ENCODE measurements at regions not wholly inside any gene's neighbourhood (a gene's known extent, or its start where the extent isn't known, plus 50 kb on each side); places are given as distances from the start of the nearest gene placed in this dataset.

- Histone ChIP-seq H3K9me1 (ENCODE audit: control insufficient read depth, extremely low read depth, insufficient read depth, low read length) (no peaks in the 10 kb centered on the region), H3K4me2 (ENCODE audit: control insufficient read depth, extremely low read depth, insufficient read depth, low read depth, low read length) (no peak overlapping the region), H3K27ac (ENCODE audit: control insufficient read depth, insufficient read depth, low read length) (no peak overlapping the region), H2AFZ (ENCODE audit: control insufficient read depth, low read length) (no peak overlapping the region), H3K36me3 (ENCODE audit: control insufficient read depth in 2 of 2, extremely low read depth in 1 of 2, insufficient read depth in 2 of 2, low read length in 2 of 2) (no peaks in the 10 kb centered on the region), H3K9me3 (ENCODE audit: control insufficient read depth, low read depth, low read length) (peaks cover 9% of the 10 kb centered on the region), H3K27me3 (ENCODE audit: control insufficient read depth, extremely low read depth, insufficient read depth, low read length) (no peaks in the 10 kb centered on the region), H3K79me2 (ENCODE audit: control insufficient read depth, insufficient read depth, low read length) (no peaks in the 10 kb centered on the region), H3K9ac (ENCODE audit: control insufficient read depth, extremely low read depth, insufficient read depth, low read length) (no peak overlapping the region), H3K4me1 (ENCODE audit: control insufficient read depth, extremely low read depth, insufficient read depth, low read length) (no peaks in the 10 kb centered on the region), H3K4me3 (ENCODE audit: control insufficient read depth in 2 of 3, extremely low read depth in 1 of 3, insufficient read depth in 2 of 3, low read depth in 1 of 3, low read length in 3 of 3) (no peak overlapping the region), H4K20me1 (ENCODE audit: control insufficient read depth, extremely low read depth, insufficient read depth, low read length) (no peaks in the 10 kb centered on the region)
- no peak for FAIRE-seq
- dilution Hi-C loops (cut with MboI; ENCODE audit: extremely low pct_ligation_motif_present, low sequenced_read_pairs), result no loop called here
- DNase-seq (ENCODE audit: low read depth, low spot score), result no peak
- no peak for TF ChIP-seq EZH2 (IDR thresholded peaks at IDR 0.05; ENCODE audit: low read length)
- TF ChIP-seq, protein P1, sequence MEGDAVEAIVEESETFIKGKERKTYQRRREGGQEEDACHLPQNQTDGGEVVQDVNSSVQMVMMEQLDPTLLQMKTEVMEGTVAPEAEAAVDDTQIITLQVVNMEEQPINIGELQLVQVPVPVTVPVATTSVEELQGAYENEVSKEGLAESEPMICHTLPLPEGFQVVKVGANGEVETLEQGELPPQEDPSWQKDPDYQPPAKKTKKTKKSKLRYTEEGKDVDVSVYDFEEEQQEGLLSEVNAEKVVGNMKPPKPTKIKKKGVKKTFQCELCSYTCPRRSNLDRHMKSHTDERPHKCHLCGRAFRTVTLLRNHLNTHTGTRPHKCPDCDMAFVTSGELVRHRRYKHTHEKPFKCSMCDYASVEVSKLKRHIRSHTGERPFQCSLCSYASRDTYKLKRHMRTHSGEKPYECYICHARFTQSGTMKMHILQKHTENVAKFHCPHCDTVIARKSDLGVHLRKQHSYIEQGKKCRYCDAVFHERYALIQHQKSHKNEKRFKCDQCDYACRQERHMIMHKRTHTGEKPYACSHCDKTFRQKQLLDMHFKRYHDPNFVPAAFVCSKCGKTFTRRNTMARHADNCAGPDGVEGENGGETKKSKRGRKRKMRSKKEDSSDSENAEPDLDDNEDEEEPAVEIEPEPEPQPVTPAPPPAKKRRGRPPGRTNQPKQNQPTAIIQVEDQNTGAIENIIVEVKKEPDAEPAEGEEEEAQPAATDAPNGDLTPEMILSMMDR (optimal IDR thresholded peaks at IDR 0.05 in 1 of 3, IDR thresholded peaks at IDR 0.05 in 1 of 3, conservative IDR thresholded peaks at IDR 0.05 in 1 of 3; ENCODE audit: extremely low read depth in 1 of 3, insufficient read depth in 2 of 3, low read length in 3 of 3), result no peak
These were observed 143.5 kb downstream of the OLFM1 start for GRCh38 chr9:135230817-135231520.

GRCh38 chr9:135239100-135239768, 151.8 kb downstream of the OLFM1 start:
- dilution Hi-C loops (cut with MboI; ENCODE audit: extremely low pct_ligation_motif_present, low sequenced_read_pairs), result no loop called here
- Histone ChIP-seq H3K9ac (ENCODE audit: control insufficient read depth, extremely low read depth, insufficient read depth, low read length) (no peak overlapping the region), H3K9me3 (ENCODE audit: control insufficient read depth, low read depth, low read length) (no peaks in the 10 kb centered on the region), H3K4me3 (ENCODE audit: control insufficient read depth in 2 of 3, extremely low read depth in 1 of 3, insufficient read depth in 2 of 3, low read depth in 1 of 3, low read length in 3 of 3) (no peak overlapping the region), H3K9me1 (ENCODE audit: control insufficient read depth, extremely low read depth, insufficient read depth, low read length) (no peaks in the 10 kb centered on the region), H3K4me1 (ENCODE audit: control insufficient read depth, extremely low read depth, insufficient read depth, low read length) (no peaks in the 10 kb centered on the region), H3K27me3 (ENCODE audit: control insufficient read depth, extremely low read depth, insufficient read depth, low read length) (peaks cover 19% of the 10 kb centered on the region), H3K4me2 (ENCODE audit: control insufficient read depth, extremely low read depth, insufficient read depth, low read depth, low read length) (no peak overlapping the region), H3K79me2 (ENCODE audit: control insufficient read depth, insufficient read depth, low read length) (no peaks in the 10 kb centered on the region), H3K36me3 (ENCODE audit: control insufficient read depth in 2 of 2, extremely low read depth in 1 of 2, insufficient read depth in 2 of 2, low read length in 2 of 2) (no peaks in the 10 kb centered on the region), H2AFZ (ENCODE audit: control insufficient read depth, low read length) (no peak overlapping the region), H4K20me1 (ENCODE audit: control insufficient read depth, extremely low read depth, insufficient read depth, low read length) (no peaks in the 10 kb centered on the region), H3K27ac (ENCODE audit: control insufficient read depth, insufficient read depth, low read length) (no peak overlapping the region)
- FAIRE-seq (no peak), DNase-seq (ENCODE audit: low read depth, low spot score) (no peak)
- TF ChIP-seq EZH2 (IDR thresholded peaks at IDR 0.05; ENCODE audit: low read length), result no peak
- TF ChIP-seq, protein P1 (optimal IDR thresholded peaks at IDR 0.05 in 1 of 3, IDR thresholded peaks at IDR 0.05 in 1 of 3, conservative IDR thresholded peaks at IDR 0.05 in 1 of 3; ENCODE audit: extremely low read depth in 1 of 3, insufficient read depth in 2 of 3, low read length in 3 of 3), result no peak

Data from keratinocyte (primary cell).